BLaER1 treated with 17β-estradiol and CSF1 and Interleukin-3, amounts not matched to agents 10 nM and 100 nM (cell line): ENCODE measurements at regions not wholly inside any gene's neighbourhood (a gene's known extent, or its start where the extent isn't known, plus 50 kb on each side); places are given as distances from the start of the nearest gene placed in this dataset.

Source experiments
- H3K27ac ChIP-seq, 11 experiments: shearing (Covaris generic); formaldehyde crosslinking; 2 replicates each; pipeline ENCODE4 v1.8.1; 2022
- H3K27me3 ChIP-seq, 11 experiments: shearing (Covaris generic); formaldehyde crosslinking; 2 replicates each; pipeline ENCODE4 v1.8.1; 2022
- H3K36me3 ChIP-seq, 11 experiments: shearing (Covaris generic); formaldehyde crosslinking; 2 replicates each; pipeline ENCODE4 v1.8.1; 2022
- H3K4me1 ChIP-seq, 10 experiments: shearing (Covaris generic); formaldehyde crosslinking; 2 replicates each; pipeline ENCODE4 v1.8.1; 2022
- H3K4me2 ChIP-seq, 11 experiments: shearing (Covaris generic); formaldehyde crosslinking; 2 replicates each; pipeline ENCODE4 v1.8.1; 2022
- H3K4me3 ChIP-seq, 10 experiments: shearing (Covaris generic); formaldehyde crosslinking; 2 replicates each; pipeline ENCODE4 v1.8.1; 2022
- H3K9ac ChIP-seq, 11 experiments: shearing (Covaris generic); formaldehyde crosslinking; 2 replicates each; pipeline ENCODE4 v1.8.1; 2022
- H3K9me3 ChIP-seq, 11 experiments: shearing (Covaris generic); formaldehyde crosslinking; replicated peaks in 1 of 11; 2 replicates each; pipeline ENCODE4 v1.8.1; 2022
- H4K20me1 ChIP-seq, 11 experiments: shearing (Covaris generic); formaldehyde crosslinking; 2 replicates each; pipeline ENCODE4 v1.8.1; 2022
- Cebpa-rat ChIP-seq, 11 experiments: shearing (Covaris generic); IDR thresholded peaks; 2 replicates each; pipeline ENCODE4 v1.8.1; 2022

DNA sequence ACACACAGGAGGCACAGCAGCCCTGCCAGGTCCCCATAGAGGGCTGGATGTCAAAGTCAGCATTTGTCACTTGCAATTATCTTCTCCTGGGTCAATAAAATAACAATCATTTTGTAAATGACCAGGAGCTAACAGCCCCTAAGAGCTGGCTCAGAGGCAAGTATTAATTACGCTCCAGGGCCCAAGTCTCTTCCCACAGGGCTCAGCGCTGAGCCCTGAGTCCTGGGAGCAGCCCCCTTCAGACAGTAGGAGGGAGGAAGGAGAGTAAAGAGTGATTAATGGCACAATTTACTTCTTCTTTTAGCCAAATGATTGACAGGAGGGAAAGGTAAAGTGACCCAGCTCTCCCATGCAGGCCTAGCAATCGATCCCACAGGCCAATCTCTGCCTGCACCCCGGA, 99.0 kb upstream of the DRD2 start:
- Histone ChIP-seq H3K36me3 (no peaks in the 10 kb centered on the region), H3K4me1 (peaks cover 0 to 7% (median 3%) of the 10 kb centered on the region in 10 experiments; a peak in 5 of 20 replicates), H4K20me1 (no peaks in the 10 kb centered on the region), H3K27me3 (no peaks in the 10 kb centered on the region), H3K4me2 (no peak overlapping the region), H3K9me3 (no peaks in the 10 kb centered on the region), H3K27ac (no peak overlapping the region), H3K9ac (no peak overlapping the region), H3K4me3 (no peak overlapping the region)
- no peak for TF ChIP-seq Cebpa-rat (IDR thresholded peaks at IDR 0.05)

DNA sequence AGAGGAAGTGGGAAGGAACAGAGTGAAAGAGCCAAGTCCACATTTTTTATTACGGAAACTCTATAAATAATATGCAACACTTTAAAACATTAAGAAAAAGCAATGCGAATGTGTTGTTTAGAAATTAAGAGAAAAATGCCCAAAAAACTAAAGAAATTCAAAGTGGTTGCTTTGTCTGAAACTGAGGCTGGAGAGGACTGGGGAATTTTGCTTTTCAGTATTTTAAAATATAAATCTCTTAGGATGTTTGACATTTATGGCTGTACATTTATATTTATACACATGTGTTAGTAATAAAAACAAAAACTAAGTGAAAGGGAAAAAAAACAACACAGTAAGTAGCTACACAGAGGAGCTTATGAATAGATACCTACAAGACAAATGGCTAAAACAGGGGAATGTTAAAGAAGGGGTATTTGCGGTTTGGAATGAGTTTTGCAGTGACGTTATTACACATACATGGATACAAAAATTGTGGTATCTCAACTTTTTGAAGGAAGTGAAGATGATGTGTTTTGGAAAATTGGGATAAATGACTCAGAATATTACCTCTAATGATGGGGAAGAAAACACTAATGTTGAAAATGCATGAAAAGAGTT, 97.0 kb upstream of the DRD2 start:
- Histone ChIP-seq H3K4me3 (no peak overlapping the region), H3K27ac (no peak overlapping the region), H3K4me1 (no peaks in the 10 kb centered on the region), H3K9ac (no peak overlapping the region), H4K20me1 (no peaks in the 10 kb centered on the region), H3K9me3 (no peaks in the 10 kb centered on the region), H3K4me2 (no peak overlapping the region), H3K36me3 (no peaks in the 10 kb centered on the region), H3K27me3 (no peaks in the 10 kb centered on the region)
- no peak for TF ChIP-seq Cebpa-rat (IDR thresholded peaks at IDR 0.05)

DNA sequence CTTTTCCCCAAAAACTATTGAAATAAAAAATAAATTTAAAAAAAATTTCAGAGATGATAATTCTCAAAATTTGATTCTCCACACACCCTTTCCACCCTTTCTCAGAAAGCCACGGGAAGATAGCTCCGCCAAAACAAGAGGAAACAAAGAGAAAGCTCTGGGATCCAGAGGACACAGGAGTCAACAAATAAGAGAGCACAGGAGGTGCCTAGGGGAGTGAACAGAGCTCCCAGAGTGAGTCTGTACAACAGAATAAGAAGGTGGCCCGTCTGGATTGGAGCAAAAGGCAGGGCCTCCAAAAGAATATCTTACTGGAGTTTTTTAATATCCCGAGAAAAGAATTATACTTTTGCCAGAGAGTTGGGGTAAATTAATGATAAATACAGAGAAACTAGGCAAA, 96.3 kb upstream of the DRD2 start:
- no peak for TF ChIP-seq Cebpa-rat (IDR thresholded peaks at IDR 0.05)
- Histone ChIP-seq H3K36me3 (no peaks in the 10 kb centered on the region), H3K4me1 (no peaks in the 10 kb centered on the region)

DNA sequence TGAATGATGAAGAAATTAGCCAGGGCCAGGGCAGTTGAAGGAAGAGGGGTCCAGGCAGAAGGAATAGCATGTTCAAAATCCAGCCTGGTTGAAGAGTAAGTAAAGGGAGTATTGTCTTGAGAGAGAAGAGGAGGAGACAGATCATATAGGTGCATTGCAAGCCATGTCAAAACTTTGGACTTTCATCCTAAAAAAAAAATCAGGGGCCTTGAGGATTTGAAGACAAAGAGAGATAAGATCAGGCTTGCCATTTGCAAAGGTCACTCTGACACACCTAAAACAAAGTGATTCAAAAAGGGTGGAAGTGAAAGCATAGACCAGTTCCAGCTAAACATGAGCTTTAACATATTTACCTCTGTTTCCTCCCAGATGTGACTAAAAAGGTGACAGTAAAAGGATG, 95.7 kb upstream of the DRD2 start:
- H3K4me2 ChIP-seq: no peak overlapping the region
- no peak for TF ChIP-seq Cebpa-rat (IDR thresholded peaks at IDR 0.05)
- no peak overlapping the region for H3K9ac ChIP-seq
- H3K9me3 ChIP-seq: no peaks in the 10 kb centered on the region
- no peaks in the 10 kb centered on the region for H3K36me3 ChIP-seq
- H3K4me3 ChIP-seq: no peak overlapping the region
- H3K27ac ChIP-seq: no peak overlapping the region
- no peaks in the 10 kb centered on the region for H4K20me1 ChIP-seq
- H3K27me3 ChIP-seq: no peaks in the 10 kb centered on the region
- H3K4me1 ChIP-seq: no peaks in the 10 kb centered on the region

More for the DNA sequence above, 96.3 kb upstream of the DRD2 start:
- Histone ChIP-seq H3K4me2 (no peak overlapping the region), H4K20me1 (no peaks in the 10 kb centered on the region), H3K9ac (no peak overlapping the region), H3K4me3 (no peak overlapping the region), H3K27me3 (no peaks in the 10 kb centered on the region), H3K27ac (no peak overlapping the region), H3K9me3 (no peaks in the 10 kb centered on the region)

DNA sequence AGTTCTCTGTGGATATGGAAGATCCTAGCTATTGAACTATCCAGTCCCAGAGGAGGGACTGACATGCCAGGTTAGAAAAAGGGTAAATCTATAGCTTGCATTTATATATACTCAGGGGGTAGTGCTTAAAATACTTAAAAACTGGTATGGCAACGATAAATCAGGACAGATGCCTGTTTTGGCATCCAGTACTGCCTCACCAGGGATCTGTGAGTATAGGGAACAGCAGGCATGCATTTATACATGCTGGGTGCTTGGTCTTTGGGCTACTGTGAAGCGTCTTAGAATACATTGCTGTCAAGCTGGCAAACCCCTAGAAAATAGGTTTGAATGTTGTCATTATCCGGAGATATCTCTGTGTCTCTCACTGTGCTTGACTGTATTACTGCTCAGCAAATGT, 94.2 kb upstream of the DRD2 start:
- Histone ChIP-seq H3K36me3 (no peaks in the 10 kb centered on the region), H3K9ac (no peak overlapping the region)
- TF ChIP-seq Cebpa-rat (IDR thresholded peaks at IDR 0.05): no peak

DNA sequence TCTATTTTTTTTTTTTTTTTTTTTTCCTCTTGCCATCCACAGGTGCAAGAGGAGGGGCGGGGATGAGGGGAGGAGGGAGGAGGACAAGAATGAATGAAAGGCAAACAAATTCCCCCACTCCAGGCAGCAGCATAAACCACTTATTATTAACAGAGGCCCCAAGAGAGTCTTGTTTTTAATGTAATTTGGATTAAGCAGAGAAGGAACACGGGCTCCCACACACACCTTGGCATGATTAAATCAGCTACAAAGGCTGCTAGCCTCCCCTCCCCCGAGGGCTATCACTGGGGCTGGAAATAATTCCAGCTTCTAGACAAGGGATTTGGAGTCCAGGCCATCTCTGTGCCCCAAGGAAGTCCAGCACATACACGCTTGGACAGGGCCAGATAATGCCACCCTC, 93.4 kb upstream of the DRD2 start:
- Histone ChIP-seq H3K4me3 (no peak overlapping the region), H3K4me2 (no peak overlapping the region), H3K36me3 (no peaks in the 10 kb centered on the region), H3K27me3 (no peaks in the 10 kb centered on the region), H3K9me3 (no peaks in the 10 kb centered on the region), H3K9ac (no peak overlapping the region), H3K4me1 (no peaks in the 10 kb centered on the region), H3K27ac (no peak overlapping the region), H4K20me1 (no peaks in the 10 kb centered on the region)
- TF ChIP-seq Cebpa-rat (IDR thresholded peaks at IDR 0.05): no peak

More for the DNA sequence above, 94.2 kb upstream of the DRD2 start:
- Histone ChIP-seq H4K20me1 (no peaks in the 10 kb centered on the region), H3K4me3 (no peak overlapping the region), H3K27me3 (no peaks in the 10 kb centered on the region), H3K4me2 (no peak overlapping the region), H3K4me1 (no peaks in the 10 kb centered on the region), H3K27ac (no peak overlapping the region), H3K9me3 (no peaks in the 10 kb centered on the region)

DNA sequence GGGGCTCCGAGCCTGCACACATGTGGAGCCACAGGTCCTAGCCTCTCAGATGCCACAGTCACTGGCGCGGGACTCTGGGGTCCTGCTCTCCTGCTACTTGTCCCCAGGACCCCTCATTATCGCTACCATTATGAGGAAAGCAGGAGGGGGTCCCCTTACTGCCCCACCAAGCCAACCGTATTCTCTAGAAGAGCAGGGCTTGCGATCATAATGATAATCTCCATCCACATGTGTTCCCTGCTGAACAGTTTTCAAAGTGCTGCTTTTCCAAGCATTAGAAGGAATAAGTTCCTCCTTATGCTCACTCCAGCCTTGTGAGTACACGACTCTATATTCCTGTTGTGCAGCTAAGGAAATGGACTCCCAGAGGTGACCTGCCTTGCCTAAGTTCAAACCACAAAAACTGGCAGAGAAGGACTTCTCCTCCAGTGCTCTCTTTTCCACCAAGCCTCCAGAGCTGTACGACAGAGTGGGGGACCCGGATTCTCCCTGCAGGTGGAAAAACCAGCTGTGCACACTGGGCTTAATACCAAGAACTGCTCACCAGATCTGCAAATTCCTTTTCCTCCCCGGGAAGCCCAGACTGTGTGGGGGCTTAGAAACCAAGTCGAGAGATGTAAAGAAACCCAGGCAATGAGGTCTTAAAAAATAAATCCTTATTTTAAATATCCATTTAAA, 92.8 kb upstream of the DRD2 start:
- no peak overlapping the region for H3K4me2 ChIP-seq
- no peak overlapping the region for H3K27ac ChIP-seq
- no peaks in the 10 kb centered on the region for H4K20me1 ChIP-seq
- H3K4me1 ChIP-seq: no peaks in the 10 kb centered on the region
- no peak overlapping the region for H3K4me3 ChIP-seq
- H3K9me3 ChIP-seq: no peaks in the 10 kb centered on the region
- H3K36me3 ChIP-seq: no peaks in the 10 kb centered on the region
- TF ChIP-seq Cebpa-rat (IDR thresholded peaks at IDR 0.05): no peak
- no peaks in the 10 kb centered on the region for H3K27me3 ChIP-seq
- H3K9ac ChIP-seq: no peak overlapping the region

DNA sequence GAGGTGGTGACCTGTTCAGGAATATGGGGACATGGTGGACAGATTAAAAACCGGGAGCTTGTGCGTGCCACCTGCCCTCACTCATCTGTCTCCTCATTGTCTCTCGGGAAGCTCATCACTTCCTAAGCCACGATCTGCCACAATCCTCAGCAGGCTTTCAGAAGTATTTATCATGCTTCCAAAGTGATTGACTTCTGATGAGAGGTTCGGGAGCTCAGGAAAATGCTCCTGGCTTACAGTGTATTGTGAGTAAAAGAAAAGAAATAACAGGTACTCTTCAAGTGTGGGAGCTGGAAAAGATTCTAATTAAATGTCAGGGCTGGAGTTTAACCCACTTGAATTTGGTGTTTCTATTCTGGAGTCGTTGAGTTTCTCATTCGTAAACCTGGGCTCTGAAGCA, 91.9 kb upstream of the DRD2 start:
- Histone ChIP-seq H3K9ac (no peak overlapping the region), H3K36me3 (no peaks in the 10 kb centered on the region), H3K27me3 (no peaks in the 10 kb centered on the region), H3K4me1 (no peaks in the 10 kb centered on the region), H3K4me2 (no peak overlapping the region), H3K9me3 (no peaks in the 10 kb centered on the region), H3K27ac (no peak overlapping the region), H3K4me3 (no peak overlapping the region), H4K20me1 (no peaks in the 10 kb centered on the region)
- no peak for TF ChIP-seq Cebpa-rat (IDR thresholded peaks at IDR 0.05)

DNA sequence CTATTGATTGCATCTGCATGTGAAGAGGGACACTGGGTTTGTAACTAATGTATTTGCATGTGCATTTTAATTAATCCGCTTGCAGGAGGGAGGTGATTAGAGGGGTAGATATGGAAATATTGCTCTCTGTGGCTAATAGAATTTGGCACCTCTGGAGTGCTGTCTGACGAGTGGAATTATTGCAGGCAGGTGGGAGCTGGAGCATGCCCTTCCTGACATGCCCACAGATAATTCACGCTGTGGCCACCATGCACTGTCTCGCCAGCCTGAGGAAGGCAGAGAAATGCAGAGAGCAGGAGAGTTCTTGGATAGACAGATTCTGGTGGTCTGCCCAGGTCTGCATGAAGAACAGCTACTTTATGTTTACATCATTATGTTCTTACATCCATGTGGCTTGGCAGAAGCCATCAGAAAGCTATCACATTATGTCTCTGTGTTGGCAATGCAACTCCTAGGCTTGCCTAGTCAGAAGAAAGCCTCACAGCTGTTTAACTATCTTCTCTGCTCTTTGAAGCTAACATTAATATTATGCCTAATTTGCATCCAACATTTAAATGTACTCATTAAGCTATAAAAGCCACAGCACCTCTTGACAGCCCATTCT, 89.4 kb upstream of the DRD2 start:
- Histone ChIP-seq H3K9me3 (no peaks in the 10 kb centered on the region), H3K4me1 (no peaks in the 10 kb centered on the region), H3K27me3 (no peaks in the 10 kb centered on the region), H3K9ac (no peak overlapping the region), H3K4me3 (no peak overlapping the region), H4K20me1 (no peaks in the 10 kb centered on the region), H3K27ac (no peak overlapping the region), H3K36me3 (no peaks in the 10 kb centered on the region), H3K4me2 (no peak overlapping the region)
- no peak for TF ChIP-seq Cebpa-rat (IDR thresholded peaks at IDR 0.05)
